ENCODE measurements at regions not wholly inside any gene's neighbourhood (a gene's known extent, or its start where the extent isn't known, plus 50 kb on each side); places are given as distances from the start of the nearest gene placed in this dataset.

GRCh38 chrY:17277056-17277455 is 603.0 kb downstream of the CDY2B start:
- Histone ChIP-seq H3K9me2 (ENCODE audit: insufficient read depth) (no peaks in the 10 kb centered on the region), H3K27me3 (ENCODE audit: insufficient read depth, low read length) (no peaks in the 10 kb centered on the region), H3K4me1 (ENCODE audit: control insufficient read depth in 1 of 2, insufficient read depth in 2 of 2, low read length in 2 of 2) (no peaks in the 10 kb centered on the region), H3K9me3 (ENCODE audit: control insufficient read depth in 1 of 2, insufficient read depth in 1 of 2, low read depth in 1 of 2, low read length in 2 of 2) (no peaks in the 10 kb centered on the region), H3K36me3 (ENCODE audit: control insufficient read depth in 1 of 2, insufficient read depth in 2 of 2, low read length in 2 of 2) (no peaks in the 10 kb centered on the region), H3K4me3 (replicated peaks in 1 of 2; ENCODE audit: low read depth in 1 of 2, low read length in 2 of 2) (no peak overlapping the region), H3K4me2 (ENCODE audit: low read length) (no peak overlapping the region), H2AFZ (ENCODE audit: low read depth, low read length, poor library complexity, severe bottlenecking) (no peak overlapping the region), H3K9ac (ENCODE audit: low read length) (no peak overlapping the region), H3K27ac (ENCODE audit: low read depth, low read length) (no peak overlapping the region), H4K20me1 (ENCODE audit: insufficient read depth) (no peaks in the 10 kb centered on the region), H3K79me2 (ENCODE audit: insufficient read depth, low read length) (no peaks in the 10 kb centered on the region)
- CTCF ChIA-PET = no interaction called here
- TF ChIP-seq YY1 (IDR thresholded peaks at IDR 0.05; ENCODE audit: extremely low read depth, insufficient replicate concordance, low read depth, low read length) (no peak), ATF3 (IDR thresholded peaks at IDR 0.05) (no peak), POLR2AphosphoS5 (IDR thresholded peaks at IDR 0.05; ENCODE audit: low read depth, low read length) (no peak), CTCF (IDR thresholded peaks at IDR 0.05 in 2 of 3, conservative IDR thresholded peaks at IDR 0.05 in 1 of 3; ENCODE audit: borderline replicate concordance in 1 of 3, insufficient read depth in 1 of 3, low read depth in 2 of 3, low read length in 2 of 3) (no peak), SRF (IDR thresholded peaks at IDR 0.05; ENCODE audit: low read depth) (no peak), JUND (IDR thresholded peaks at IDR 0.05) (no peak), SP1 (IDR thresholded peaks at IDR 0.05; ENCODE audit: low read depth) (no peak), EGR1 (IDR thresholded peaks at IDR 0.05; ENCODE audit: low read depth) (no peak), EZH2 (IDR thresholded peaks at IDR 0.05) (no peak), ZFX (IDR thresholded peaks at IDR 0.05) (no peak), TCF7L2 (IDR thresholded peaks at IDR 0.05; ENCODE audit: borderline replicate concordance, extremely low read depth, insufficient read depth, insufficient read length) (no peak), ELF1 (IDR thresholded peaks at IDR 0.05; ENCODE audit: borderline replicate concordance, low read depth) (no peak), SIN3A (IDR thresholded peaks at IDR 0.05; ENCODE audit: low read depth) (no peak), CEBPB (IDR thresholded peaks at IDR 0.05; ENCODE audit: low read depth) (no peak), MAX (IDR thresholded peaks at IDR 0.05) (no peak)
- RAD21 ChIA-PET (ENCODE audit: low non-redundant PET in 1 of 2, low total read pairs in 2 of 2, uncharacterized antibody in 2 of 2, unreplicated experiment in 2 of 2) = no interaction called here
- no TSS peak for BruUV-seq (replicated peaks)
- DNase-seq (ENCODE audit: low read depth, low spot score) = no peak
- POLR2A ChIA-PET = no interaction called here
- ATAC-seq = no peak
- intact Hi-C loops (cut with micrococcal nuclease) = no loop called here
